RWPE1 (cell line): ENCODE measurements at regions not wholly inside any gene's neighbourhood (a gene's known extent, or its start where the extent isn't known, plus 50 kb on each side); places are given as distances from the start of the nearest gene placed in this dataset.

Experiments used
- CTCF ChIA-PET: fragments of 350-600 bp; sonication (Branson Sonifier 250); formaldehyde crosslinking; extraction: SDS; loops from one replicate; lab custom pipeline; 2021; lab: Yijun Ruan, JAX
- POLR2A ChIA-PET: fragments of 400-600 bp; formaldehyde crosslinking; extraction: SDS; loops from one replicate; lab custom pipeline; 2020; ENCODE audit warnings: antibody characterized with exemption; ENCODE audit not compliant: low non-redundant PET; lab: Yijun Ruan, JAX
- DNase-seq: peaks from one replicate; pipeline ENCODE4 v3.0.0; 2012; ENCODE audit warnings: low spot score
- H3K27ac ChIP-seq: fragments of 450-650 bp; 2 replicates; pipeline ENCODE4 v1.5.1; 2017
- CTCF ChIP-seq: fragments of 450-650 bp; conservative IDR thresholded peaks from 2 replicates; pipeline ENCODE4 v1.5.1; 2017; ENCODE audit warnings: low read depth, mild to moderate bottlenecking

GRCh38 chr11:28962502-28962901 lies 854.3 kb downstream of the METTL15 start:
- H3K27ac ChIP-seq = no peak overlapping the region
- DNase-seq = peak; percentile 8
- POLR2A ChIA-PET = no interaction called here
- CTCF ChIA-PET = no interaction called here
- no peak for TF ChIP-seq CTCF

- TF ChIP-seq CTCF = no peak
- no peak overlapping the region for H3K27ac ChIP-seq
- ChIA-PET CTCF (no interaction called here), POLR2A (no interaction called here)
- DNase-seq = no peak
These were observed 853.5 kb downstream of the METTL15 start for GRCh38 chr11:28961726-28962125.

GRCh38 chr11:28956446-28956845 lies 848.3 kb downstream of the METTL15 start:
- CTCF ChIA-PET = interaction anchor here (0.7 kb wide), 1 partner anchor 1742 kb away, joined by 3 read pairs; no protein-coding TSS in a partner anchor
- no peak for DNase-seq
- TF ChIP-seq CTCF = no peak
- POLR2A ChIA-PET = no interaction called here
- no peak overlapping the region for H3K27ac ChIP-seq

- no peak overlapping the region for H3K27ac ChIP-seq
- no peak for DNase-seq
- no peak for TF ChIP-seq CTCF
- ChIA-PET CTCF (no interaction called here), POLR2A (no interaction called here)
These were observed 843.0 kb downstream of the METTL15 start for GRCh38 chr11:28951191-28951590.

DNA sequence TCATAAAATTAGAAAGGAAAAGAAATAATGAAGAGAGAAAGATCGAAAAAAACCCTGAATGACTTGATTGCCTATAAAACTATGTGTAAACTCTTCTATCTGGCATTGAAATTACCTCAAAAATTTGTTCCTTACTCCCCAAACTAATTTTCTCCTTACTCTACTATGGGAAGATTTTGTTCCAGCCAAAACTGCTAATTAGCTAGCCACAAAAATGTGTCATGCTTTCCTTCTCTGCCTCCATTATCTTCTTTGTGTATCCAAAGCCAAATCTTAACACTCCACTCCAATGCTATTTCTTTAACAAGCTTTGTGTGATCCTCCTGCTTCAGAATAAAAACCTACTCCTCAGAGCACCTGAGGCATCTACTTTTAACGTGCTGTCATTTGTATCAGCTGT lies 831.2 kb downstream of the METTL15 start:
- no peak for TF ChIP-seq CTCF
- ChIA-PET CTCF (interaction anchor here (0.7 kb wide), 1 partner anchor 8 kb away, joined by 3 read pairs; no protein-coding TSS in a partner anchor), POLR2A (no interaction called here)

DNA sequence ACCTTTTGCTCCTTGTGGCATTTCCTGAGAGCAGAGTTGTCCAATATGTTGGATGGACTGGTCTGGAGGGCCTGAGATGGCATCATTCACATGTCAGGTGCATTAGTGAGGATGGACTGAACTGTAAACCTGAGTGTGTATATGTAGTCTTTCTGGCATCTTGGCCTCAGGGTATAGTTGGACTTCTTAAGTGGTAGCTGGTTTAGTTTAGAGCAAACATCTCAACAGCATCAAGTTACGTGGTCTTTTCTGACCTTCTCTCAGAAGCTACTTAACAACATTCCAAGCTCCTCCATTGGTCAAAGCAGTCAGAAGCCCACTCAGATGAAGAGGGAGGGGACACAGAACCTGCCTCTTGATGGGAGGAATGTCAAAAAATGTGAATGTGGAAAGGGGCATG lies 829.9 kb downstream of the METTL15 start:
- no peak for TF ChIP-seq CTCF
- ChIA-PET POLR2A (no interaction called here), CTCF (no interaction called here)
- DNase-seq = no peak
- H3K27ac ChIP-seq = no peak overlapping the region

More for the DNA sequence above, 831.2 kb downstream of the METTL15 start:
- no peak for DNase-seq
- H3K27ac ChIP-seq = no peak overlapping the region

DNA sequence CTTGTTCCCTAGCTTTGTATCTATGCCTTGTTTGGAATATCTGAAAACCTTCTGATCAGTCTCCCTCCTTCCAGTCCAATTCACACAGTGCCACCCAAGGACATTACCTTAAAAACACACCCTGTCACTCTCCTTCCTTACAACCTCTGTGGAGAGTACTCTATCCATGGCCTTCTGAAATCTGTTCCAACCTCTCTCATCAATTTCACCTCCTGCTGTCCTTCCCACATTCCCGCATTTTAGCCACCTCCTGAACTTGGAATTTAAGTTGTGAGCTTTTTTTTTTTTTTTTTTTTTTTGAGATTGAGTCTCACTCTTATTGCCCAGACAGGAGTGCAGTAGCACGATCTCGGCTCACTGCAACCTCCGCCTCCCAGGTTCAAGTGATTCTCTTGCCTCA lies 824.8 kb downstream of the METTL15 start:
- POLR2A ChIA-PET = no interaction called here
- no peak overlapping the region for H3K27ac ChIP-seq
- no peak for TF ChIP-seq CTCF
- CTCF ChIA-PET = no interaction called here
- no peak for DNase-seq
